CD4-positive, alpha-beta T cell (primary cell): ENCODE measurements at regions not wholly inside any gene's neighbourhood (a gene's known extent, or its start where the extent isn't known, plus 50 kb on each side); places are given as distances from the start of the nearest gene placed in this dataset.

Experiments
- ATAC-seq: fragments of 200-7000 bp; cut with Tn5 transposase; one replicate; pipeline ENCODE4 v1.10.0; 2022; ENCODE audit warnings: mild to moderate bottlenecking; ENCODE audit not compliant: poor library complexity
- CTCF ChIA-PET: fragments of 350-600 bp; sonication (Branson Sonifier 250); formaldehyde crosslinking; loops from one replicate; lab custom pipeline; 2021; ENCODE audit warnings: antibody characterized with exemption, inconsistent platforms; lab: Charles Lee
- POLR2A ChIA-PET: fragments of 350-600 bp; sonication (Branson Sonifier 250); formaldehyde crosslinking; loops from one replicate; lab custom pipeline; 2021; ENCODE audit warnings: antibody characterized with exemption, inconsistent platforms; lab: Charles Lee
- DNase-seq, 14 experiments: peaks; one replicate each; pipeline ENCODE4 v3.0.0-alpha.2; 2013 to 2020; ENCODE audit warnings: mixed read lengths in 2 of 14
- H3K27ac ChIP-seq, 2 donors: one replicate each; pipeline versions ENCODE4 v1.5.1 to v1.7.0; 2013; ENCODE audit warnings: low read length in 2 of 2, low read depth in 1 of 2, mild to moderate bottlenecking in 1 of 2
- H3K27me3 ChIP-seq, 2 experiments: 1 replicate in 1 of 2; 2 replicates in 1 of 2; pipeline versions ENCODE4 v1.6.1 to v1.7.0; 2013; ENCODE audit warnings: low read length in 2 of 2, control low read depth in 1 of 2, mild to moderate bottlenecking in 1 of 2, moderate library complexity in 1 of 2; ENCODE audit not compliant: insufficient read depth in 2 of 2, control insufficient read depth in 1 of 2
- H3K36me3 ChIP-seq: one replicate; pipeline ENCODE4 v1.6.1; 2013; ENCODE audit warnings: low read length, control low read depth; ENCODE audit not compliant: insufficient read depth
- H3K4me1 ChIP-seq: one replicate; pipeline ENCODE4 v1.6.1; 2013; ENCODE audit warnings: low read length, control low read depth; ENCODE audit not compliant: insufficient read depth
- H3K4me3 ChIP-seq: one replicate; pipeline ENCODE4 v1.5.1; 2013; ENCODE audit warnings: mild to moderate bottlenecking, low read length, moderate library complexity
- H3K9me3 ChIP-seq, 2 experiments: 1 replicate in 1 of 2; 2 replicates in 1 of 2; pipeline versions ENCODE4 v1.6.1 to v1.7.0; 2013; ENCODE audit warnings: low read length in 2 of 2, mild to moderate bottlenecking in 2 of 2, control low read depth in 1 of 2, moderate library complexity in 1 of 2; ENCODE audit not compliant: control insufficient read depth in 1 of 2, insufficient read depth in 1 of 2
- H3K27ac Mint-ChIP-seq: one replicate; pipeline ENCODE4 v1.8.0; 2020; ENCODE audit warnings: mixed read lengths
- H3K27me3 Mint-ChIP-seq: one replicate; pipeline ENCODE4 v1.8.0; 2021; ENCODE audit warnings: mixed read lengths
- H3K36me3 Mint-ChIP-seq: one replicate; pipeline ENCODE4 v1.8.0; 2021; ENCODE audit warnings: low read depth, mixed read lengths
- H3K4me1 Mint-ChIP-seq: one replicate; pipeline ENCODE4 v1.8.0; 2021; ENCODE audit warnings: low read depth, mixed read lengths
- H3K4me3 Mint-ChIP-seq: one replicate; pipeline ENCODE4 v1.8.0; 2020; ENCODE audit warnings: mild to moderate bottlenecking, mixed read lengths
- H3K9me3 Mint-ChIP-seq: one replicate; pipeline ENCODE4 v1.8.0; 2020; ENCODE audit warnings: mixed read lengths
- intact Hi-C, 2 experiments: fragments of 100-400 bp; cut with DNase I in 1 of 2; cut with micrococcal nuclease in 1 of 2; formaldehyde crosslinking; loops; one replicate each; pipeline versions ENCODE4 v1.15.1 to v1.9.0; 2023 to 2025; cut with DNase I, micrococcal nuclease
- TF ChIP-seq, protein P1 (sequence below): fragments of 200-600 bp; IDR thresholded peaks from one replicate; pipeline ENCODE4 v1.8.0; 2022; ENCODE audit warnings: antibody characterized with exemption, mild to moderate bottlenecking

DNA sequence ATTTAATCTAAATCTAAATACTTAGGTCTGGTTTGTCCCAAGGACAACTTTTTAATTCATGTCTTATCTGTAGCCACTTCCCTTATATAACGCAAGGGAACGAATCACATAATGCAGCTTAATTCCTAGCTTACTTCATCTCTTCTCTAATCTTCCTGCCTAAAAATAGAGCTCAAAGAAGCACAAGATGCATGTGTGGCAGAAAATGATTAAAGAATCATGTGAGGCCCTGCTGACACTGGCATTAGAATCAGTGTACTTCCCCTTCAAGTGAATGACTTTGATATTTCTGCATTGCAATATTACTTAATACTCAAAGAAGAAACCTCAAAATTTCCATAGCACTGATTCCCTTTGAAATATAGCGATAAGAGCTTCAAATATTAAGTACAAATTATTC is 317.9 kb upstream of the FTMT start:
- intact Hi-C loops = no loop called here
- H3K9me3 ChIP-seq = peaks cover 0 to 14% of the 10 kb centered on the region in 2 experiments
- H3K4me3 Mint-ChIP-seq = no peak overlapping the region
- no peak overlapping the region for H3K27ac Mint-ChIP-seq
- ChIA-PET POLR2A (no interaction called here), CTCF (no interaction called here)
- peaks cover 12% of the 10 kb centered on the region for H3K9me3 Mint-ChIP-seq
- no peak for DNase-seq
- no peaks in the 10 kb centered on the region for H3K27me3 ChIP-seq
- H3K36me3 Mint-ChIP-seq = no peaks in the 10 kb centered on the region
- no peak overlapping the region for H3K27ac ChIP-seq
- no peaks in the 10 kb centered on the region for H3K36me3 ChIP-seq
- H3K4me3 ChIP-seq = no peak overlapping the region
- H3K4me1 Mint-ChIP-seq = no peaks in the 10 kb centered on the region
- ATAC-seq = no peak
- H3K27me3 Mint-ChIP-seq = no peaks in the 10 kb centered on the region
- H3K4me1 ChIP-seq = no peaks in the 10 kb centered on the region
- TF ChIP-seq, protein P1, sequence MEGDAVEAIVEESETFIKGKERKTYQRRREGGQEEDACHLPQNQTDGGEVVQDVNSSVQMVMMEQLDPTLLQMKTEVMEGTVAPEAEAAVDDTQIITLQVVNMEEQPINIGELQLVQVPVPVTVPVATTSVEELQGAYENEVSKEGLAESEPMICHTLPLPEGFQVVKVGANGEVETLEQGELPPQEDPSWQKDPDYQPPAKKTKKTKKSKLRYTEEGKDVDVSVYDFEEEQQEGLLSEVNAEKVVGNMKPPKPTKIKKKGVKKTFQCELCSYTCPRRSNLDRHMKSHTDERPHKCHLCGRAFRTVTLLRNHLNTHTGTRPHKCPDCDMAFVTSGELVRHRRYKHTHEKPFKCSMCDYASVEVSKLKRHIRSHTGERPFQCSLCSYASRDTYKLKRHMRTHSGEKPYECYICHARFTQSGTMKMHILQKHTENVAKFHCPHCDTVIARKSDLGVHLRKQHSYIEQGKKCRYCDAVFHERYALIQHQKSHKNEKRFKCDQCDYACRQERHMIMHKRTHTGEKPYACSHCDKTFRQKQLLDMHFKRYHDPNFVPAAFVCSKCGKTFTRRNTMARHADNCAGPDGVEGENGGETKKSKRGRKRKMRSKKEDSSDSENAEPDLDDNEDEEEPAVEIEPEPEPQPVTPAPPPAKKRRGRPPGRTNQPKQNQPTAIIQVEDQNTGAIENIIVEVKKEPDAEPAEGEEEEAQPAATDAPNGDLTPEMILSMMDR = no peak

DNA sequence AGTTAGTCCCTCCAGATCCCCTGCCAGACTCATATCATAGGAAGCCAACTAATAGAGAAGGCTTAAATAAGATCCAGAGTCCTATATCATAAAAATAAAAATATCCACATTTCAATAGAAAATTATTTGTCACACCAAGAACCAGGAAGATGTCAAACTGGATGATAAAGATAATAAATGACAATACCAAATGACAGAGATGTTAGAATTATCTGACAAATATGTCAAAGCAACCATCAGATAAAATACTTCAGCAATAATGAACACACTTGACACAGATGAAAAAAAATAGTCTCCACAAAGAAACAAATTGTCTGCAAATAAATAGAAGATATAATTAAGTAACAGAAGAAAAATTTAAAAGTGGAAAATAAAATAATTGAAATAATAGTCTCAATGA is 300.7 kb upstream of the FTMT start:
- TF ChIP-seq, protein P1 = no peak
- Histone ChIP-seq H3K4me1 (no peaks in the 10 kb centered on the region), H3K9me3 (no peaks in the 10 kb centered on the region), H3K27ac (no peak overlapping the region), H3K27me3 (no peaks in the 10 kb centered on the region), H3K4me3 (no peak overlapping the region), H3K36me3 (no peaks in the 10 kb centered on the region)
- ChIA-PET CTCF (no interaction called here), POLR2A (no interaction called here)
- Mint-ChIP-seq H3K9me3 (no peaks in the 10 kb centered on the region), H3K27me3 (no peaks in the 10 kb centered on the region), H3K4me1 (no peaks in the 10 kb centered on the region), H3K27ac (no peak overlapping the region), H3K36me3 (no peaks in the 10 kb centered on the region), H3K4me3 (no peak overlapping the region)
- ATAC-seq = no peak
- intact Hi-C loops = no loop called here
- DNase-seq = no peak

DNA sequence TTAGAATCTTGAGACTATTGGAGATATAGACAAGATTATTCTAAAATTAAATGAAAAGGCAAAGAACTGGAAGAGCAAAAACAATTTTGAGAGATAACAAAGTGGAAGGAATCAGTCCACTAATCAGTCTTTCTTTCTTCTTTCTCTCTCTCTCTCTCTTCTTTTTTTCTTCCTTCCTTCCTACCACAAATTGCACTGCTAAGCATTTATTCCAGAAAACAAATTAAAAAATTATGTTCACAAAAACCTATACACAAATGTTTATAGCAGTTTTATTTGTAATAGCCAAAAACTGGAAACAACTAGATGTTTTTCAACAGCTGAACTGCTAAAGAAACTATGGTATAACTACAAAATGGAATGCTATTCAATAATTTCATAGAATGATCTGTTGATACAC is 291.9 kb upstream of the FTMT start:
- no peaks in the 10 kb centered on the region for H3K36me3 ChIP-seq
- H3K36me3 Mint-ChIP-seq = no peaks in the 10 kb centered on the region
- DNase-seq = no peak
- H3K27ac Mint-ChIP-seq = no peak overlapping the region
- ATAC-seq = no peak
- no peaks in the 10 kb centered on the region for H3K27me3 ChIP-seq
- CTCF ChIA-PET = no interaction called here
- no peak overlapping the region for H3K27ac ChIP-seq
- intact Hi-C loops = no loop called here
- POLR2A ChIA-PET = no interaction called here
- no peak overlapping the region for H3K4me3 Mint-ChIP-seq
- peaks cover 0 to 8% of the 10 kb centered on the region in 2 experiments for H3K9me3 ChIP-seq
- peaks cover 4% of the 10 kb centered on the region for H3K9me3 Mint-ChIP-seq
- H3K27me3 Mint-ChIP-seq = no peaks in the 10 kb centered on the region
- TF ChIP-seq, protein P1 = no peak
- H3K4me3 ChIP-seq = no peak overlapping the region
- H3K4me1 Mint-ChIP-seq = no peaks in the 10 kb centered on the region
- no peaks in the 10 kb centered on the region for H3K4me1 ChIP-seq
